ENCODE measurements at regions not wholly inside any gene's neighbourhood (a gene's known extent, or its start where the extent isn't known, plus 50 kb on each side); places are given as distances from the start of the nearest gene placed in this dataset.
"Not testable (repeated sequence)": the region's sequence is repeated elsewhere in the genome, so short reads cannot be mapped to it uniquely, and the experiment has no call there.

DNA sequence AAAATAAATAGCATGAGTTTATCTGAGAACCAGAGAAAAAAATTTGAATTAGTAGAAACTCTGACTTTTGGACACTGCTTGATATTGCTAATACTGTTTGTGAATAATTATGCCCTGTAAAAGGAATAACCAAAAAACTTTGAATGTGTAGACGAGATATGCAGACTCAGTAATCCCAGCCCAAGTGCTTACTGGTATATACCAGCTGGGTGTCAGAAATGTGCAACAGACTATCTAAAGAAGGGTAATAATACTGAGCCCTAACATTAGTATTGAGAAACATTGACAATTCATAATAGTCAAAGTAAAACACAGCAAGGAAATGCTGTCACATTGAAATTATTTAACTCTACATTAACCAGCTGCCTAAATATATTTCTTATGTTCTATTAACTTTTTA is 60.5 kb upstream of the ZC3H15 start:
- TF ChIP-seq POLR2A (IDR thresholded peaks at IDR 0.05): no peak
- TF ChIP-seq, protein P1, sequence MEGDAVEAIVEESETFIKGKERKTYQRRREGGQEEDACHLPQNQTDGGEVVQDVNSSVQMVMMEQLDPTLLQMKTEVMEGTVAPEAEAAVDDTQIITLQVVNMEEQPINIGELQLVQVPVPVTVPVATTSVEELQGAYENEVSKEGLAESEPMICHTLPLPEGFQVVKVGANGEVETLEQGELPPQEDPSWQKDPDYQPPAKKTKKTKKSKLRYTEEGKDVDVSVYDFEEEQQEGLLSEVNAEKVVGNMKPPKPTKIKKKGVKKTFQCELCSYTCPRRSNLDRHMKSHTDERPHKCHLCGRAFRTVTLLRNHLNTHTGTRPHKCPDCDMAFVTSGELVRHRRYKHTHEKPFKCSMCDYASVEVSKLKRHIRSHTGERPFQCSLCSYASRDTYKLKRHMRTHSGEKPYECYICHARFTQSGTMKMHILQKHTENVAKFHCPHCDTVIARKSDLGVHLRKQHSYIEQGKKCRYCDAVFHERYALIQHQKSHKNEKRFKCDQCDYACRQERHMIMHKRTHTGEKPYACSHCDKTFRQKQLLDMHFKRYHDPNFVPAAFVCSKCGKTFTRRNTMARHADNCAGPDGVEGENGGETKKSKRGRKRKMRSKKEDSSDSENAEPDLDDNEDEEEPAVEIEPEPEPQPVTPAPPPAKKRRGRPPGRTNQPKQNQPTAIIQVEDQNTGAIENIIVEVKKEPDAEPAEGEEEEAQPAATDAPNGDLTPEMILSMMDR (IDR thresholded peaks at IDR 0.05): no peak
- Histone ChIP-seq H3K4me3 (no peak overlapping the region), H3K27ac (no peak overlapping the region), H3K27me3 (no peaks in the 10 kb centered on the region), H3K9me3 (no peaks in the 10 kb centered on the region), H3K36me3 (no peaks in the 10 kb centered on the region), H3K4me1 (peaks cover 0 to 11% (median 6%) of the 10 kb centered on the region in 3 donors)
- DNase-seq: no peak
- 76 to 80% methylated on average over 1 of the region's 1 CpG for WGBS, 2 donors
- intact Hi-C loops (cut with DNase I): no loop called here

DNA sequence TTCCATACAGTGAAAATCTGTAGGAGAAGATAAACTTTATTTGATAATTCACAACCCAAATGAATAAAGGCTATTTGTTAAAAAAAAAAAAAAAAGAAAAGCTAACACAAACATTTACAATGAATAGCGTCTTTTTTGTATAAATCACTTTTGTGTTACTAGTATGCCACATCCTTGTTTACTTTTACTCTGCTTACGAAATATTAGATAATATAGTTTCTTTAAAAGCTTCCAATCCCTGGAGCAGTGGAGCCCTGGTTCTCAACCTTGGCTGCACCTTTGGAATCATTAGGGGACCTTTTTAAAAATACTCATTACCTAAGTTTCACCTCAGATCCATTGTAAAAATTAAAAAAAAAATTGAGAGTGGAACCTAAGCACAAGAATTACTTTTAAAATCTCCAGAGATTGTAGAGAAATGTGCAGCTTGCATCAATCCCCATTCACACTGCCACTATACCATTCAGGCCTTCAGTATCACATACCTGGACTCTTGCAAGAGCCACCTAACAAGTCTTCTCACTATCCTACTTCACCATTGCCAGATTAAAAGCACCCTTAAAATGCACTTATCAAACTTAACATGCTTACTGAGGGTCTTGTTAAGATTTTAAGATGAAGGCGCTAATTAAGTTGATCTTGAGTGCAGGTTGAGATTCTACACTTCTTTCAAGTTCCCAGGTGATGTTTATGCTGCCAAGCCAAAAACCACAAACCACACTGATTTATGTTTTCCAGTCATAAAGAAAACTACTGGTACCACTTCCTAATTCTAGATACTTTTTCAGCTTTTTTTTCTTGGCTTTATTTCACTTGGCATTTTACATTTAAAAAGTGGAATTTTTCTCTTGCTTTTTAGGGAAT is 59.7 kb upstream of the ZC3H15 start:
- H3K4me1 ChIP-seq: peaks cover 0 to 9% (median 6%) of the 10 kb centered on the region in 3 donors
- intact Hi-C loops (cut with DNase I): no loop called here
- no peaks in the 10 kb centered on the region for H3K9me3 ChIP-seq
- WGBS, 2 donors: 67 to 75% methylated on average over 3 of the region's 3 CpGs
- no peak for TF ChIP-seq POLR2A (IDR thresholded peaks at IDR 0.05)
- TF ChIP-seq, protein P1 (IDR thresholded peaks at IDR 0.05): no peak
- no peak for DNase-seq
- H3K27ac ChIP-seq: no peak overlapping the region
- H3K4me3 ChIP-seq: no peak overlapping the region
- H3K36me3 ChIP-seq: no peaks in the 10 kb centered on the region
- no peaks in the 10 kb centered on the region for H3K27me3 ChIP-seq

DNA sequence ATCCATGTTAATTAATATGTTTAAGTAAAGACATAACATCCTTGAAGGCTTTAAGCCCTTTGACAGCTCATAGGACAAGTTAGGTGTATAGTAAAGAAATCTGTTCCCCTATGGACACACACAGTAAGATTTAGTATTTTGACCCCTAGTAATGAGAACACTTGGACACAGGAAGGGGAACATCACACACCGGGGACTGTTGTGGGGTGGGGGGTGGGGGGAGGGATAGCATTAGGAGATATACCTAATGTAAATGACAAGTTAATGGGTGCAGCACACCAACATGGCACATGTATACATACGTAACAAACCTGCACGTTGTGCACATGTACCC is 59.1 kb upstream of the ZC3H15 start:
- WGBS, 2 donors: 82 to 83% methylated on average over 2 to 3 of the region's 3 CpGs
- H3K4me1 ChIP-seq; intact Hi-C loops (cut with DNase I); H3K4me3 ChIP-seq; H3K36me3 ChIP-seq; H3K27ac ChIP-seq; DNase-seq; H3K9me3 ChIP-seq; H3K27me3 ChIP-seq: not testable (repeated sequence)

DNA sequence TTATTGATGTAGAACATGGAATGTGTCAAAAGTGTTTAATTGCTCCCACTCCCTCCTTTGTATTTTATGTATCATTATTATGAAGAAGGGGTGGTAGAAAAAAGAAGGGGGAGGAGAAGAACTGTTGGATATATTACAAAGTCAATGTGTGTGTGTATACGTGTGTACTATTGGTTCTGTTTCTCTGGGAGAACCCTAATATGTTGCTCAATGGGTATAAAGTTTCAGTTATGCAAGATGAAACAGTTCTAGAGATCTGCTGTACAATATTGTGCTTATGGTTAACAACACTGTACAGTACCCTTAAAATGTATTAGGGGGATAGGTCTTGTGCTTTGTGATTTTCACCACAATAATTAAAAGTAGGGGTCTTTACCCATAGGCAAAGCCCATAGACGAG is 58.1 kb upstream of the ZC3H15 start:
- no peak overlapping the region for H3K4me3 ChIP-seq
- TF ChIP-seq POLR2A (IDR thresholded peaks at IDR 0.05): no peak
- TF ChIP-seq, protein P1 (IDR thresholded peaks at IDR 0.05): no peak
- 71 to 89% methylated on average over 2 of the region's 2 CpGs for WGBS, 2 donors
- no peaks in the 10 kb centered on the region for H3K4me1 ChIP-seq
- intact Hi-C loops (cut with DNase I): no loop called here
- no peak for DNase-seq
- no peaks in the 10 kb centered on the region for H3K9me3 ChIP-seq
- H3K27me3 ChIP-seq: no peaks in the 10 kb centered on the region
- no peaks in the 10 kb centered on the region for H3K36me3 ChIP-seq
- H3K27ac ChIP-seq: no peak overlapping the region

DNA sequence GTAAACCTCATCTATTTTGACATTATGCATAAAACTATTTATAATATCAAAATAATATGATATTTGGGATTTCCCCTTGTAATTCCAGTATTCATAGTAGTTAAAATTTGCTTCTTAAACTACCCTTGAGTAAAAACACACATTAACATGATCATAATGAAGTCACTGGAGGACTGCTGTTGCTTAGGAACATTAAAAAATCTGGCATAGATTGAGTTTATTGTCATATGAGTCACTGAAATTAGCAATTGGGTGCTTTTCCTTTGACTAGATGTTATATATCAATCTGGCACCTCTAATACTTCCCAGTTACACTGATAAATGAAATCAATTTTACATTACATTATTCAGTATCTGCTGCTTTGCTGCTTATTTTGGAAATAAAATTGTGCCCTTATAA is 57.0 kb upstream of the ZC3H15 start:
- no peak for TF ChIP-seq POLR2A (IDR thresholded peaks at IDR 0.05)
- TF ChIP-seq, protein P1 (IDR thresholded peaks at IDR 0.05): no peak
- no peaks in the 10 kb centered on the region for H3K27me3 ChIP-seq
- H3K9me3 ChIP-seq: no peaks in the 10 kb centered on the region
- no peak overlapping the region for H3K4me3 ChIP-seq
- no peak overlapping the region for H3K27ac ChIP-seq
- H3K36me3 ChIP-seq: no peaks in the 10 kb centered on the region
- no peak for DNase-seq
- intact Hi-C loops (cut with DNase I): no loop called here
- H3K4me1 ChIP-seq: no peaks in the 10 kb centered on the region

DNA sequence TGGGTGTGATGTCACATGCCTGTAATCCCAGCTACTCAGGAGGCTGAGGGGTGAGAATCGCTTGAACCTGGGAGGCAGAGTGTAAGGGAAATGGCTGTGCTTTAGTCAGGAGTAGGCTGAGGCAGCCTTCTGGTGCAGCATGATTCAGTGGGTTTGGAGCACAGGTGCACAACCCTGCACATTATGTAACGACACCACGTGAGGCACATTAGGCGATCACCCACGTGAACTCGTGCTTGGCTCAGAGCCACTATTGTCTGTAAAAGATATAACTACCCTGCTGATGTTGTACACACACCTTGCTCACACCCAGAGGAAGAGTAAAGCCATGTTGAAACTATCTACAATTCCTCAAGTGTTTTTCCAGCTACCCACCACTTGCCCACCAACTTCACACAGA is 54.8 kb upstream of the ZC3H15 start:
- no peak for DNase-seq
- WGBS, 2 donors: 67 to 75% methylated on average over 3 to 6 of the region's 6 CpGs

More for the DNA sequence above, 54.8 kb upstream of the ZC3H15 start:
- H3K4me3 ChIP-seq: no peak overlapping the region
- TF ChIP-seq POLR2A (IDR thresholded peaks at IDR 0.05): no peak
- TF ChIP-seq, protein P1 (IDR thresholded peaks at IDR 0.05): no peak
- no peaks in the 10 kb centered on the region for H3K9me3 ChIP-seq
- intact Hi-C loops (cut with DNase I): no loop called here
- no peaks in the 10 kb centered on the region for H3K27me3 ChIP-seq
- H3K4me1 ChIP-seq: no peaks in the 10 kb centered on the region
- peaks cover 0 to 5% (median 0%) of the 10 kb centered on the region in 3 donors for H3K36me3 ChIP-seq
- no peak overlapping the region for H3K27ac ChIP-seq

Data from esophagus squamous epithelium (tissue), 5 donors.